GM18499 (cell line): ENCODE measurements at regions not wholly inside any gene's neighbourhood (a gene's known extent, or its start where the extent isn't known, plus 50 kb on each side); places are given as distances from the start of the nearest gene placed in this dataset.

Source experiments
- ATAC-seq: cut with Tn5 transposase; IDR thresholded peaks from one replicate; pipeline ENCODE4 v1.9.1; 2021; ENCODE audit warnings: moderate number of reproducible peaks; ENCODE audit not compliant: insufficient read depth, unreplicated experiment

- no peak for ATAC-seq
These were observed 114.9 kb downstream of the UQCRFS1 start for GRCh38 chr19:29098091-29098490.

GRCh38 chr19:29096896-29097295 lies 116.1 kb downstream of the UQCRFS1 start:
- no peak for ATAC-seq

- ATAC-seq, result no peak
These were observed 119.4 kb downstream of the UQCRFS1 start for GRCh38 chr19:29093553-29093908.

- no peak for ATAC-seq
These were observed 120.0 kb downstream of the UQCRFS1 start for GRCh38 chr19:29092712-29093552.

GRCh38 chr19:29090783-29091526 lies 122.0 kb downstream of the UQCRFS1 start:
- ATAC-seq, result no peak

GRCh38 chr19:29089315-29089870 lies 123.6 kb downstream of the UQCRFS1 start:
- ATAC-seq, result no peak

GRCh38 chr19:29088761-29089160 lies 124.2 kb downstream of the UQCRFS1 start:
- no peak for ATAC-seq

- ATAC-seq, result no peak
These were observed 126.3 kb downstream of the UQCRFS1 start for GRCh38 chr19:29086646-29087045.

GRCh38 chr19:29086182-29086581 lies 126.8 kb downstream of the UQCRFS1 start:
- no peak for ATAC-seq

- no peak for ATAC-seq
These were observed 127.3 kb downstream of the UQCRFS1 start for GRCh38 chr19:29085630-29086029.

- ATAC-seq, result no peak
These were observed 127.7 kb downstream of the UQCRFS1 start for GRCh38 chr19:29085206-29085605.

- ATAC-seq, result no peak
These were observed 128.7 kb downstream of the UQCRFS1 start for GRCh38 chr19:29084266-29084665.

GRCh38 chr19:29083863-29084262 lies 129.1 kb downstream of the UQCRFS1 start:
- no peak for ATAC-seq

GRCh38 chr19:29079356-29080032 lies 133.5 kb downstream of the UQCRFS1 start:
- no peak for ATAC-seq

GRCh38 chr19:29076963-29077362 lies 136.0 kb downstream of the UQCRFS1 start:
- ATAC-seq, result no peak

- ATAC-seq, result no peak
These were observed 136.8 kb downstream of the UQCRFS1 start for GRCh38 chr19:29076161-29076560.

GRCh38 chr19:29075149-29075548 lies 137.8 kb downstream of the UQCRFS1 start:
- ATAC-seq, result no peak

GRCh38 chr19:29074579-29074978 lies 138.4 kb downstream of the UQCRFS1 start:
- no peak for ATAC-seq

GRCh38 chr19:29067831-29068230 lies 145.1 kb downstream of the UQCRFS1 start:
- no peak for ATAC-seq

- ATAC-seq, result no peak
These were observed 150.2 kb downstream of the UQCRFS1 start for GRCh38 chr19:29062475-29063435.
